Caco-2 (cell line): ENCODE measurements at regions not wholly inside any gene's neighbourhood (a gene's known extent, or its start where the extent isn't known, plus 50 kb on each side); places are given as distances from the start of the nearest gene placed in this dataset.
A peak's percentile ranks its signal among the peaks of the same experiment; 100 is the strongest.

Experiments used
- BruUV-seq: library from RNA; stranded (reverse); fragments of 400-500 nt; replicated peaks from 2 replicates; lab custom pipeline; 2021; lab: Mats Ljungman, UMichigan
- CTCF ChIA-PET: fragments of 300-600 bp; sonication (Branson Sonifier 250); formaldehyde crosslinking; loops from one replicate; lab custom pipeline; 2022; ENCODE audit warnings: antibody characterized with exemption; lab: Charles Lee
- POLR2A ChIA-PET: fragments of 300-600 bp; sonication (Branson Sonifier 250); formaldehyde crosslinking; loops from one replicate; lab custom pipeline; 2022; ENCODE audit warnings: antibody characterized with exemption; lab: Charles Lee
- DNase-seq, 2 experiments: peaks; one replicate each; pipeline versions ENCODE4 v3.0.0 to v3.0.0-alpha.2; 2020 to 2022
- H3K27me3 ChIP-seq: replicated peaks from 2 replicates; pipeline ENCODE4 v1.6.0; 2011; ENCODE audit warnings: low read length; ENCODE audit not compliant: control insufficient read depth, insufficient read depth
- H3K36me3 ChIP-seq: 2 replicates; pipeline ENCODE4 v1.5.1; 2011; ENCODE audit warnings: low read length; ENCODE audit not compliant: control insufficient read depth, insufficient read depth
- H3K4me1 ChIP-seq: fragments of 250-450 bp; sonication (Bioruptor Pico); 2 replicates; pipeline ENCODE4 v1.5.1; 2020; ENCODE audit warnings: mild to moderate bottlenecking
- H3K4me3 ChIP-seq: 2 replicates; pipeline ENCODE4 v1.5.1; 2011; ENCODE audit warnings: low read depth, mild to moderate bottlenecking, control low read depth, low read length
- H3K9me3 ChIP-seq: fragments of 250-450 bp; sonication (Bioruptor Pico); 2 replicates; pipeline ENCODE4 v1.5.1; 2020; ENCODE audit warnings: mild to moderate bottlenecking, moderate library complexity
- H3K27ac Mint-ChIP-seq: one replicate; pipeline ENCODE4 v1.8.0; 2022; ENCODE audit warnings: mixed read lengths; ENCODE audit not compliant: unreplicated experiment
- H3K27me3 Mint-ChIP-seq: one replicate; pipeline ENCODE4 v1.8.0; 2022; ENCODE audit warnings: mixed read lengths; ENCODE audit not compliant: insufficient read depth, unreplicated experiment
- H3K36me3 Mint-ChIP-seq: one replicate; pipeline ENCODE4 v1.8.0; 2022; ENCODE audit warnings: mild to moderate bottlenecking, mixed read lengths; ENCODE audit not compliant: insufficient read depth, unreplicated experiment
- H3K4me1 Mint-ChIP-seq: one replicate; pipeline ENCODE4 v1.8.0; 2022; ENCODE audit warnings: low read depth, mixed read lengths; ENCODE audit not compliant: unreplicated experiment
- H3K4me3 Mint-ChIP-seq: one replicate; pipeline ENCODE4 v1.8.0; 2022; ENCODE audit warnings: mild to moderate bottlenecking, moderate library complexity, mixed read lengths; ENCODE audit not compliant: unreplicated experiment
- H3K9me3 Mint-ChIP-seq: one replicate; pipeline ENCODE4 v1.8.0; 2022; ENCODE audit warnings: mixed read lengths; ENCODE audit not compliant: unreplicated experiment
- CTCF ChIP-seq, 2 experiments: fragments of 200-600 bp in 1 of 2; IDR thresholded peaks; 1 replicate in 1 of 2; 2 replicates in 1 of 2; pipeline versions ENCODE4 v1.5.1 to v1.8.0; 2011 to 2022; ENCODE audit warnings: antibody characterized with exemption in 1 of 2, control low read depth in 1 of 2, inconsistent platforms in 1 of 2, low read depth in 1 of 2, low read length in 1 of 2, mild to moderate bottlenecking in 1 of 2, moderate library complexity in 1 of 2; ENCODE audit not compliant: insufficient read depth in 1 of 2, severe bottlenecking in 1 of 2, unreplicated experiment in 1 of 2
- intact Hi-C: fragments of 100-400 bp; cut with micrococcal nuclease; formaldehyde crosslinking; loops from one replicate; pipeline ENCODE4 v1.10.0; 2022; ENCODE audit not compliant: unreplicated experiment

- no peak for TF ChIP-seq CTCF (IDR thresholded peaks at IDR 0.05; ENCODE audit: insufficient read depth in 1 of 2, low read depth in 1 of 2, low read length in 1 of 2, severe bottlenecking in 1 of 2, unreplicated experiment in 1 of 2)
- H3K4me3 Mint-ChIP-seq = no peak overlapping the region
- no peaks in the 10 kb centered on the region for H3K9me3 ChIP-seq
- ChIA-PET CTCF (no interaction called here), POLR2A (no interaction called here)
- H3K27me3 ChIP-seq = no peaks in the 10 kb centered on the region
- no peak overlapping the region for H3K27ac Mint-ChIP-seq
- DNase-seq = peak; percentile 16 to 46
- no peak overlapping the region for H3K4me3 ChIP-seq
- no peaks in the 10 kb centered on the region for H3K9me3 Mint-ChIP-seq
- peaks cover 7% of the 10 kb centered on the region for H3K4me1 Mint-ChIP-seq
- H3K4me1 ChIP-seq = peaks cover 3% of the 10 kb centered on the region; the same call in 1 of the 2 replicates
- intact Hi-C loops = loop anchor here (5.0 kb wide), 1 partner anchor 41 kb away; no protein-coding TSS in a partner anchor
- H3K36me3 Mint-ChIP-seq = no peaks in the 10 kb centered on the region
- no TSS peak for BruUV-seq
- no peaks in the 10 kb centered on the region for H3K36me3 ChIP-seq
- H3K27me3 Mint-ChIP-seq = peaks cover 18% of the 10 kb centered on the region
Measured at GRCh38 chr12:67026487-67027246, 242.5 kb upstream of the CAND1 start.

GRCh38 chr12:67028529-67028928 lies 240.6 kb upstream of the CAND1 start:
- Histone ChIP-seq H3K9me3 (no peaks in the 10 kb centered on the region), H3K36me3 (no peaks in the 10 kb centered on the region), H3K27me3 (no peaks in the 10 kb centered on the region), H3K4me3 (no peak overlapping the region), H3K4me1 (peaks cover 3% of the 10 kb centered on the region; the same call in 1 of the 2 replicates)
- Mint-ChIP-seq H3K27ac (no peak overlapping the region), H3K9me3 (no peaks in the 10 kb centered on the region), H3K4me1 (peaks cover 7% of the 10 kb centered on the region), H3K27me3 (peaks cover 16% of the 10 kb centered on the region), H3K4me3 (no peak overlapping the region), H3K36me3 (no peaks in the 10 kb centered on the region)
- intact Hi-C loops = loop anchor here (5.0 kb wide), 1 partner anchor 39 kb away; no protein-coding TSS in a partner anchor
- no TSS peak for BruUV-seq
- no peak for DNase-seq
- ChIA-PET CTCF (no interaction called here), POLR2A (no interaction called here)
- TF ChIP-seq CTCF (IDR thresholded peaks at IDR 0.05; ENCODE audit: insufficient read depth in 1 of 2, low read depth in 1 of 2, low read length in 1 of 2, severe bottlenecking in 1 of 2, unreplicated experiment in 1 of 2) = no peak

- BruUV-seq = no TSS peak
- no peaks in the 10 kb centered on the region for H3K27me3 ChIP-seq
- H3K36me3 Mint-ChIP-seq = no peaks in the 10 kb centered on the region
- H3K4me3 ChIP-seq = no peak overlapping the region
- H3K36me3 ChIP-seq = no peaks in the 10 kb centered on the region
- DNase-seq = no peak
- intact Hi-C loops = no loop called here
- H3K9me3 Mint-ChIP-seq = no peaks in the 10 kb centered on the region
- ChIA-PET CTCF (no interaction called here), POLR2A (no interaction called here)
- no peak overlapping the region for H3K27ac Mint-ChIP-seq
- no peaks in the 10 kb centered on the region for H3K4me1 ChIP-seq
- no peaks in the 10 kb centered on the region for H3K9me3 ChIP-seq
- peaks cover 11% of the 10 kb centered on the region for H3K27me3 Mint-ChIP-seq
- H3K4me1 Mint-ChIP-seq = no peaks in the 10 kb centered on the region
- H3K4me3 Mint-ChIP-seq = no peak overlapping the region
- TF ChIP-seq CTCF (IDR thresholded peaks at IDR 0.05; ENCODE audit: insufficient read depth in 1 of 2, low read depth in 1 of 2, low read length in 1 of 2, severe bottlenecking in 1 of 2, unreplicated experiment in 1 of 2) = no peak
Measured at GRCh38 chr12:67034110-67034879, 234.9 kb upstream of the CAND1 start.
